ENCODE measurements at regions not wholly inside any gene's neighbourhood (a gene's known extent, or its start where the extent isn't known, plus 50 kb on each side); places are given as distances from the start of the nearest gene placed in this dataset.

- no peak overlapping the region for H3K9ac ChIP-seq (replicated peaks in 1 of 4; ENCODE audit: extremely low read depth in 1 of 4, low read depth in 3 of 4, low read length in 3 of 4)
- H3K4me1 ChIP-seq (replicated peaks in 1 of 4; ENCODE audit: control insufficient read depth in 3 of 4, insufficient read depth in 4 of 4, low read length in 3 of 4): no peaks in the 10 kb centered on the region
- H3K27me3 ChIP-seq (replicated peaks in 1 of 4; ENCODE audit: control insufficient read depth in 3 of 4, extremely low read depth in 1 of 4, insufficient read depth in 3 of 4, low read length in 3 of 4): no peaks in the 10 kb centered on the region
- H3K23me2 ChIP-seq (ENCODE audit: low read depth, low read length): no peaks in the 10 kb centered on the region
- H3K56ac ChIP-seq (replicated peaks; ENCODE audit: insufficient read length, low read depth, low read length): no peak overlapping the region
- CTCF ChIA-PET (ENCODE audit: partially characterized antibody): interaction anchor here (0.8 to 1.3 kb wide), 3 partner anchors 15 to 39 kb away, joined by 3 to 5 read pairs (median 3); no protein-coding TSS in a partner anchor
- no peak overlapping the region for H3K23ac ChIP-seq (ENCODE audit: insufficient read length)
- no peaks in the 10 kb centered on the region for H3K9me3 ChIP-seq (ENCODE audit: insufficient read depth in 2 of 2, low read depth in 1 of 2, low read length in 1 of 2)
- no peak overlapping the region for H4K5ac ChIP-seq (ENCODE audit: insufficient read length, low read depth, low read length)
- H3K36me3 ChIP-seq (ENCODE audit: control insufficient read depth in 2 of 4, insufficient read depth in 4 of 4, low read length in 3 of 4): no peaks in the 10 kb centered on the region
- H4K20me1 ChIP-seq (replicated peaks in 1 of 2; ENCODE audit: control insufficient read depth in 1 of 2, insufficient read depth in 2 of 2, low read length in 2 of 2): no peaks in the 10 kb centered on the region
- FAIRE-seq (no peak), DNase-seq (ENCODE audit: low read depth in 1 of 2, low spot score in 2 of 2) (no peak)
- no peak overlapping the region for H4K91ac ChIP-seq (replicated peaks; ENCODE audit: insufficient read length, low read length)
- H3K4ac ChIP-seq (replicated peaks; ENCODE audit: insufficient read length, low read depth, low read length): no peak overlapping the region
- H2AFZ ChIP-seq (ENCODE audit: low read length): no peak overlapping the region
- no peak overlapping the region for H2BK12ac ChIP-seq (ENCODE audit: low read depth, low read length)
- no peak overlapping the region for H3K4me2 ChIP-seq (ENCODE audit: insufficient read depth in 1 of 2, low read depth in 2 of 2, low read length in 2 of 2)
- 84% methylated on average over 2 of the region's 2 CpGs; no CpG with 5 or more reads in 1 of the 2 experiments for WGBS, 2 experiments (ENCODE audit: extremely low coverage in 1 of 2, insufficient coverage in 1 of 2, insufficient read length in 1 of 2, insufficient replicate concordance in 2 of 2, low coverage in 1 of 2, low lambda C conversion rate in 2 of 2, missing lambda C conversion rate in 1 of 2)
- H3K14ac ChIP-seq (ENCODE audit: insufficient read length): no peak overlapping the region
- H2BK15ac ChIP-seq (ENCODE audit: low read length): no peak overlapping the region
- H2BK20ac ChIP-seq (ENCODE audit: low read length): no peak overlapping the region
- no peak overlapping the region for H3K18ac ChIP-seq (ENCODE audit: extremely low read depth, low read length)
- no peaks in the 10 kb centered on the region for H3K79me2 ChIP-seq (ENCODE audit: control insufficient read depth in 1 of 2, insufficient read depth in 2 of 2, low read length in 2 of 2)
- no peak overlapping the region for H3K4me3 ChIP-seq (ENCODE audit: extremely low read depth in 1 of 4, insufficient read depth in 2 of 4, low read depth in 3 of 4, low read length in 4 of 4)
- H4K8ac ChIP-seq (ENCODE audit: extremely low read depth, insufficient read depth, low read length): no peak overlapping the region
- no peak overlapping the region for H2BK5ac ChIP-seq (ENCODE audit: low read depth, low read length)
- POLR2A ChIA-PET (ENCODE audit: partially characterized antibody): no interaction called here
- H2AK5ac ChIP-seq (ENCODE audit: low read depth, low read length): no peak overlapping the region
- no peaks in the 10 kb centered on the region for H3K79me1 ChIP-seq (ENCODE audit: low read depth, low read length)
- H2BK120ac ChIP-seq (replicated peaks; ENCODE audit: low read depth, low read length): no peak overlapping the region
- TF ChIP-seq NANOG (IDR thresholded peaks at IDR 0.05; ENCODE audit: insufficient read depth, low read depth, low read length, poor library complexity, severe bottlenecking): no peak
- no peak for TF ChIP-seq CBX8 (IDR thresholded peaks at IDR 0.05; ENCODE audit: borderline replicate concordance, low read depth, low read length)
- no peak for TF ChIP-seq HDAC2 (IDR thresholded peaks at IDR 0.05; ENCODE audit: borderline replicate concordance in 1 of 2, low read depth in 2 of 2, low read length in 2 of 2)
- no peak for TF ChIP-seq TEAD4 (IDR thresholded peaks at IDR 0.05; ENCODE audit: low read depth, low read length)
- no peak for TF ChIP-seq RNF2 (IDR thresholded peaks at IDR 0.05; ENCODE audit: borderline replicate concordance, low read depth, low read length, missing control alignments, poor library complexity, severe bottlenecking)
- TF ChIP-seq SIRT6 (IDR thresholded peaks at IDR 0.05; ENCODE audit: low read length): no peak
- TF ChIP-seq HDAC6 (IDR thresholded peaks at IDR 0.05; ENCODE audit: low read depth, low read length): no peak
- TF ChIP-seq, protein P1, sequence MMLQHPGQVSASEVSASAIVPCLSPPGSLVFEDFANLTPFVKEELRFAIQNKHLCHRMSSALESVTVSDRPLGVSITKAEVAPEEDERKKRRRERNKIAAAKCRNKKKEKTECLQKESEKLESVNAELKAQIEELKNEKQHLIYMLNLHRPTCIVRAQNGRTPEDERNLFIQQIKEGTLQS (IDR thresholded peaks at IDR 0.05; ENCODE audit: insufficient read depth, low read depth, low read length): no peak
- TF ChIP-seq RXRA (IDR thresholded peaks at IDR 0.05; ENCODE audit: insufficient read depth, low read depth, low read length): no peak
- TF ChIP-seq YY1 (IDR thresholded peaks at IDR 0.05; ENCODE audit: low read depth, low read length): no peak
- TF ChIP-seq GABPA (IDR thresholded peaks at IDR 0.05; ENCODE audit: borderline replicate concordance, insufficient read depth, low read length): no peak
- no peak for TF ChIP-seq TBP (IDR thresholded peaks at IDR 0.05; ENCODE audit: low read depth, low read length)
- H3K27ac ChIP-seq (ENCODE audit: low read depth, low read length): no peak overlapping the region
Measured at GRCh38 chr2:48900321-48901014, 144.9 kb upstream of the LHCGR start.
